Activated T-cell treated with anti-CD3 and anti-CD28 coated beads for 48 hours (primary cell): ENCODE measurements at regions not wholly inside any gene's neighbourhood (a gene's known extent, or its start where the extent isn't known, plus 50 kb on each side); places are given as distances from the start of the nearest gene placed in this dataset.
A peak's percentile ranks its signal among the peaks of the same experiment; 100 is the strongest.
"Not testable (repeated sequence)": the region's sequence is repeated elsewhere in the genome, so short reads cannot be mapped to it uniquely, and the experiment has no call there.

ENCODE experiments used
- DNase-seq: peaks from one replicate; pipeline ENCODE4 v3.0.0-alpha.2; 2020; ENCODE audit warnings: low read depth

DNA sequence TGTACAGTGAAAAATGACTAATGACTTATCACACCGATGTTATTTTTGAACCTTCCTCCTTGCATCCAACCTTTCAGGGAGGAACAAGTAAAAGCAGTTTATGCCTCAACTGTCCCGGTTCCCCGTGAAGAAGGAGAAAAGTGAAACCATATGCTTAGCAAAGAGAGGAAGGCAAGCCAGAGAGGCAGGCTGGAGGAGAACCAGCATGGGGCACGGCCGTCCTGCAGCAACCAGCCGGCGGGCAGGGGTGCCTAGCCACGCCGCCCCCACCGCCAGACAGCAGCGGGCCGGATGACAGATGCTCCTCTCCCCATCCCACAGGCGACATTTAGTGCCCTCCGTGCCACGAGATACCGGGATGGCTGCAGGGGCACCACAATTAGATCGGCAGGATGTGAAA lies 421.4 kb upstream of the MGMT start:
- no peak for DNase-seq

DNA sequence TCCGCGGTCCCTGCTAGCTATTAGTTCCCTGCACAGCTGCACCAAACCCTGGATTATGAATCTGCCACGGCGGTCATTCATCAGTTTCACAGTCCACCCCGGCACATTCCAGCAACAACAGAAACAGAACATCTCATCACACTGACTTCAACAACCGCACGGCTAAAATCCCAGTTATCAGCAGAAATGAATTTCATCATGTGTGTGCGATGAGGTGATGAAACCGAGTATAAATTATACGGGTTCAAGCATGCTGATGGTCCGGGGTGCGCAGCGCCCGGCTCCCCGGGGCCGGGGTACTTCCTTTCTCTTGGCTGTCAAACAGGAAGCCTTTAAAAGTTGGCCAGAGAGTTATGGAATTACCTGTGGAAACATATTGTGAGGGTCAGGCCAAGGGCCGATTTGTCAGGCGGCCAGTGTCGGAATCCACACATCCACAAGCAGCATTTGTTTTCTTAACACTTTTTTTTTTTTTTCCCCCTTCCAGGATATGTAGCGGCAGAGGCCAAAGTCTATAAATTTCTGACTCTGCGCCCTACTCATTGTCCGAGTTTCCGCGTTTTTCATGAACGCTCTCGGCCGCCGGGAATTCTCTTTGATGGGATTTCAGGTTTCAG lies 420.9 kb upstream of the MGMT start:
- DNase-seq = no peak

DNA sequence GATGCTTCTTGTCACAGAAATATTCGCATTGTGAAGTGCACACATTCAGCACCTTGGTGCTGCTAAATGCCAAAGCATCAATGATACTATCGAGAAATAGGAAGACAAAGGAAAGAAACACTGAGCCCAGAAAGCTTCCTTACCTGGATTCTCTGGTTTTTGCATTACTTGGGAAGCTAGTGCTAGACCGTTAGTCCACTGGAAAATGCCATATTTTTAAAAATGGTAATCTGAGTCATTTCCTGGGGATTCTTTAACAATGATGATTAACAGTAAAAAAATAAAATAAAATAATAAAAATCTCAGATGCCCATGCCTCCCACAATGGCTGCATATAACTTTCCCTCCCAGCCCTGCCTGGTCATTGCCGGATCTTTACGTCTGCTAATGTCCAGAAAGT lies 420.1 kb upstream of the MGMT start:
- no peak for DNase-seq

DNA sequence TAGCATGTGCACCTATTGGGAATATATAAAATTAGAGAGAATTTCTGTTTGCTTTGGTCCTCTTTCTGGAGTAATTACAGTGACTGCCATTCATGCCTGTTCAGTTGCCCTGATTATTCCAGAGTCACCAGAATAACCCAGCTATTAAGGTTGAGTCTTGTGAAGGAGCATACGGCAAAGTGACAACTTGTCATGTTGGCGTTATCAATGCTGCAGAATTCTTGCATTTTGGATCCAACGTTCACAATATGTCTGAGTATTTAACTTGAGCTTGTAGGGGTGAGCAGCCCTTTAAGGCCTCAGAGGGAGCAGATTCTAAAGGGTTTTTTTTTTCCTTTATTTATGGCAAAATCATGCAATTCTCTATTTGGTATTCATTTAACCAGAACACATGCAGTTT lies 419.4 kb upstream of the MGMT start:
- no peak for DNase-seq

DNA sequence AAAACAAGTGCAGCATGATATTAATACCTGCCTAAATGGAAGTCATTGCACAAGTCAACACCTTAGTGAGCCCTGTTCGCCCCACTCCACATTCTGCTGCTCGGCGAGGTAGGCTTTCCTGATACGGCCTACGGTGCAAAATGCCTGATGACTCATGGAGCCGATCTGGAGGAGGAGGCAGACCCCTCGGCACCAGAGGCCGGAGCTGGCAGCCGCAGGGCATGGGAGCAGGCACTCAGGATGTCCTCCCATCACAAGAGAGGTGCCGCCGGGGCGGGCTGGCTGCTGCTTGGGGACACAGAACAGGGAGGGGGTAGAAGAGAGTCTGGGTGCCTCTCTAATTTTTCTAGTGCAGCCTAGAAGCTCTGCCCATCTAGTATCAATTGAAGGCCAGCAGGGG lies 418.5 kb upstream of the MGMT start:
- DNase-seq = no peak

DNA sequence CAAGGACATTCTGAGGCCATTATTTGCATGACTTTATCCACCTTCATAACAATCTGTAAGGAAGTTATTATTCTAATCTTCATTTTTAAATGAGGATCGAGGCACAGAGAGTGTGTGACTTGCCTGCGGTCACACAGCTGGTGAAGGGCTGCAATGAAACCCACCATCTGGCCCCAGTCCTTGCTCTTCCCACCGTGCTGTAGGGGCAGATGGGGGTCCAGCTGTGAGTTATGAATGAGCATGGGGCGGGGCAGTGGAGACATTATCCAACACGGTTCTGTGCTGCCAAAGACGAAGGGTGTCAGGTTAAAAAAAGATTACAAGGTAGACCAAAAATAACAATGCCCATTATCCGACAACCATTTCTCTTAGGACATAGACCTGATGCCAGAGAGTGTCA lies 417.5 kb upstream of the MGMT start:
- no peak for DNase-seq

DNA sequence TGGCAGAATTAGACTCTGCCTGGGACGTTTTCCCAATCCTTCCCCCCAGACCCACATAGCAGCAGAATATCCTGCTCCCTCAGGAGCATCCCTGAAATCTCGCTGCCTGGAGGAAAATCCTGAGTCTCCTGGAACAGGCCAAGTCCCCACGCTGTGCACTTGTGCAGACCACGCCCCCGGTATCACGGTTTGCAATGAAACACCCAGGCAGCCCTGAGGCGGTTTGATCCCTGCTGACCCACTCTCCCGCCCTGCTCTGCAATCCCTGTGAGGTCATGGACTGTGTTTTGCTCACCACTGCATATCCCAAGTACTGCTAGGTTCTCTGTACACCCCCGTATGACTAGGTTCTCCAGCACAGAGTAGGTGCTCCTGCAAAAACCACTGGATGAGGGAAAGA lies 411.8 kb upstream of the MGMT start:
- no peak for DNase-seq

DNA sequence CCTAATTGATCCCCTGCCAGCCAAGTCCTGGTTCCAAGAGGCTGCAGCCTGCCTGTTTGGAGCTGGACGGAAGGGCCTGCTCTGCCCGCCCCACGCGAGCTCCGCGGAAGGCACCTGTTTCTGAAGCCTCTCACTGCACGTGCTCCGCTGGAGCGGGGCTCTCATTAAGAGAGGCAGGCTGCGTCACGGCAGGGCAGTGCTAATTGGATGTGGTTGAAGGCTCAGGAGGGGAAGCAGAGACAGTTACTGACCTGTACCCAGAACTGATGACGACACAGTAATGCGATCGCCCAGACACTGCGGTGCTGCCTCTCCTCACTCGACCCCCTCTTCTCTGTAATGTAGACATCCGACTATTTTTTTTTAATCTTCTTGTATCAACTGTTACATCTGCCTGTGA lies 411.1 kb upstream of the MGMT start:
- DNase-seq = no peak

DNA sequence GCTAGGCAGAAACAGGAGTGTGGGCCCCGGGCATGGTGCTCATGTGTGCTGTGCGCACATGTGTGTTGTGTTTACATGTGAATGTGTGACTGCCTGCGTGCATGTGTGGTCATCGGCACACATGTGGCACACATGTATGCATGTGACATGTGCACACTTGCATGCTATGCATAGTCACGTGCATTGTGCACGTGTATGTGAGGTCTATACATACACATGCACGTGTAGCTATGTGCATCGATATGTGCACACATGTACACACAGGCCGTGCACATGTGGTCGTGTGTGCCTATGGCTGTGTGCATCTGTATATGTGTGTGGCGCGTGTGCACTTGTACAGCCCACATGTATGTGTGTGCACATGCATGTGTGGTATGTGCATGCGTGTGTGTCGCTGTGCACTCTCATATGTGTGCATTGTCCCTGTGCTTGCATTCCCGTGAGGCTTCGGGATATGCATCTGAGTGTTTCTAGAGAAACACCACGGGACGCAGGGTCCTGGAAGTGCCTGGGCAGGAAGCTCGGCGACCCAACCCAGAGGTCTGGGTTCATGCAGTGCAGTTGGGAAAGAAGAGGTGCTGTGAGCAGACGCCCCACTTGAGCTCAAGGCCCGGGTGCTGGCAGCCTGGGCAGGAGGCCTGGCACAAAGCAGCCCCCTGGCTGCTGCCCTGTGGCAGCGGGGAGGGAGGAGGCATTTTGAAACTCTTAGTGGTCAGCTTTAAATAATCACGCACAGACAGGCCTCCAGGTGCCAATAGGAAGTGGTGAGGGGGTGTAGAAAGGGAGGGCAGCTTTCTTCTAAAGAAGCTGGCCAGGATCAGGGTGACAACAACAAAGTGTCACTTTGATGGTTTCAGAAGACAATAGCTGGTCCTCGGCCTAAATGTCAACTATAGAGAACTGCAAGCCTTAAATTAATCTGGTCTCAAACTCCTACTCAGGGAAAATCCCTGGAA lies 410.0 kb upstream of the MGMT start:
- no peak for DNase-seq

DNA sequence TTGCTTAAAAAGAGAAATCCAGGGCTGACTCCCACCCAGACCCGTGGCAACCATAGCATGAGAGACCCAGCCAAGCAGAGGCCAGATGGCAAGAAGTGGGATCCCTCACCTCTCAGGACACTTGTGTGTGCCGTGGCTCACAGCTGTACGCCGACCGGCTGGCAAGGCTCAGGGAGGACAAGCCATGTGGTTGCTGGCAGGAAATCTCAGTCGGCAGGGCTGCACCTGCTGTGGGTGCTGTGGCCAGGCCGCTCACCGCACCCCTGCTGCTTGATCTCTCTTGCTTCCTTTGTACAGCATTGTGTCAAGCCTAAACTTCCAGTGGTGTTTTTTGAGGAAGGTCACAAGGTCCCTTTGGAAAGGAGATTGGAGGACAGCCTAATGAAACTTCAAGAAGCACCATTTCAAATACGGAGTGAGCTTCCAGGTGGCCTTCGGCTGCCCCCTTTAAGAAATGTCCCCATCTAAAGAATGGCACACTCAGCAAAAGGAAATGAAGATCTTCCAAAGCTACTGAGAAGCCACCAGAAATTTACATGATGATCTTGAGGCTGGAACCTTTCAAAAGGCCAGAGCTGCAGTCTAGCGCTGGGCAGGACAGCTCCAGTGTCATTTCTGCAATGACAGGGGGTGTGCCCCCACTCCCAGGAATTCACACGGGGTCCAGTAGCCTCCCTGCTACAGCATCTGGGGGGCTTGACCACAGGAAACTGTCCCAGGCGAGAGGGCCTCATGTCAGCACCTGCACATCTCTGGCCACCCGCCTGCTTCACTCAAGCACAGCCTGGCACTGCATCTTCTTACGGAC lies 409.0 kb upstream of the MGMT start:
- peak; percentile 28 for DNase-seq

DNA sequence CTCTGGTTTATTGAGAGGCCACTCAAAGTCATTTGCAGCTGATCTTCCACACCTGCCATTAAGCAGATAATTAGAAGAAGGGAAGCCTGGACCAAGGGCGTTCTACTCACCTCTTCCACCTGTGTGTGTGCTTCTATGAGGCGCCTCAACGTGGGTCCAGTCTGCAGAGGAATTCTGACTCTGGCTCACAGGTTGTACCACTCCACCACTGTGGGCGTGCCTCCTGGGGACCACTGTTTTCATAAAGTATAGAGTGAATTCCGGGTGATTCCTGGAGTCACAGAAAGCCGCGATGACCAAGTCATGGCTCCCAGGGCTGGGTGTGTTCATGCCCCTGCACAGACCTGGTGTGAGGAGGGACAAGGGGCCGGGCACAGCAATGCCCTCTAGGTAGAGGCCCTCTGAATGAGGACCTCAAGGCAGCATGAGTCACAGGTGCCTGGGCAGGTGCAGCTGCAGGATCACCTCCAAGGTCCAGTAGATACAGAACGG lies 408.3 kb upstream of the MGMT start:
- no peak for DNase-seq

DNA sequence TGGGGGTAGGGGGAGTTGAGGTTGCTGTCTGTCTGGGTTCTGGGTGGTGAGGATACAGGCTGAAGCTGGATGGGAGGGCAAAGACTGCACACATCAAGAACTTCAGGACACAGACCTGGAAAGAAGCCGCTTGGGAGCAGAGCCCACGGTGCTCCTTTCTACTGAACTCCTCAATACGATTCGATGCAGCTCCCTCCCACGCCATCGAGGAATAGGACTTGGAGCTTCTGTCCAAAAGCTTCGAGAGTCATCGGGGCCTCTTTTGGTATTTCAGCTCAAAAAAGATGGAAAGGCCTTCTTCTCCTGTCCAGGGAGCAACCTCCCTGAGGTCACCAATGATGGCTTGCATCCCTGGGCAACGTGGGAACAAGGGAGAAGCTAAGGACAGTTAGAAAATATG lies 407.1 kb upstream of the MGMT start:
- DNase-seq = no peak

DNA sequence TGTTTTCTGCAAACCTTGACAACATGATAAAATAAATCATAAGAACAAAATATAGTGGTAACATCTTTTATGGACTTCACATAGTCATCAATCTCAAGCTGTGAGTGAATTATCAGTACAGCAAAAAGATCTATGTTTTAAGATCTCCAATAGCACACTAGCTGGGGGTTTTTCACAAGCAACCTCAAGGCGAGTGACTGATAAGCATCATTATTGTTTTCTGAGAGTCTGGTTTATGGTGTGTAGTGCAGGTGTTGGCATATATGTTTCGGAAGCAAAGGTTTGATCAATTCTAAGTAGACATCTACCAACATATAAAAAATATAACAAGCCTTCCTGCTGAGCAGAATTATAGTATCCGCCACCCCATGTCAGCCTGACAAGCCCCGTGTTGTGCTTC lies 403.8 kb upstream of the MGMT start:
- no peak for DNase-seq

DNA sequence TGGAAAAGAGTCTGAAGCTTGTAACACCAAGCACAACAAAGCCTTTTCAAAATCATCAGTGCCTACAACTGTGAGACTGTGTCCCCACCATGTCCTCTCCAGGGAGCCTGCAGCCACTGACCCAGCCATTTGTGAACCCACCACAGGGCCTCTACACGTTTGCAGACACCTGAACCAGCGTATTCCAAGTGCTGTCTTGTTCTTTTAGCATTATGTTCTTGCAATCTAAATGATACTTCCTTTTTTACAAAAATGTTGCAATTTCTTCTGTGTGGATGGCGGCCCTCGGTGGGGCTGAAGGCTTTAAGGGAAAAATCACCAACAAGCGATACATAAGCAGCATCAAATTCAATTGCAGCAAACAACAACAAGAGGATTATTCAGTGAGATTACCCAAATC lies 403.2 kb upstream of the MGMT start:
- no peak for DNase-seq

DNA sequence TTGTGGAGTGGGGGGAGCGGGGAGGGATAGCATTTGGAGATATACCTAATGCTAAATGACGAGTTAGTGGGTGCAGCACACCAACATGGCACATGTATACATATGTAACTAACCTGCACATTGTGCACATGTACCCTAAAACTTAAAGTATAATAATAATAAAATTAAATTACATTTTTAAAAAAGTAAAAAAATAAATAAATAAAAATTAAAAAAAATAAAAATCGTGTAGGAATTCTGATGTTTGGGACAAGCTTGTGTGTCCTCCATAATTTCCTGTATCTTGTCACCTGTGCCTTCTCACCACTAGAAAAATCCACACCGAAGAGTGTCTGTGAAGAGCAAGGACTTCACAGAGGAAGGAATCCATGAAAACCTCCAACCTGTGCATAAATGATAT lies 400.5 kb upstream of the MGMT start:
- DNase-seq = not testable (repeated sequence)

DNA sequence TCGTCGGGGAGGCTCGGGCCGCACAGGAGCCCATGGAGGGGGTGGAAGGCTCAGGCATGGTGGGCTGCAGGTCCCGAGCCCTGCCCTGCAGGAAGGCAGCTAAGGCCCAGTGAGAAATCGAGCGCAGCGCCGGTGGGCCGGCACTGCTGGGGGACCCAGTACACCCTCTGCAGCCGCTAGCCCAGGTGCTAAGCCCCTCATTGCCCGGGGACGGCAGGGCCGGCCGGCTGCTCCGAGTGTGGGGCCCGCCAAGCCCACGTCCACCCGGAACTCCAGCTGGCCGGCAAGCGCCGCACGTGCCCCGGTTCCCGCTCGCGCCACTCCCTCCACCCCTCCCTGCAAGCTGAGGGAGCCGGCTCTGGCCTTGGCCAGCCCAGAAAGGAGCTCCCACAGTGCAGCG lies 395.6 kb upstream of the MGMT start:
- not testable (repeated sequence) for DNase-seq

DNA sequence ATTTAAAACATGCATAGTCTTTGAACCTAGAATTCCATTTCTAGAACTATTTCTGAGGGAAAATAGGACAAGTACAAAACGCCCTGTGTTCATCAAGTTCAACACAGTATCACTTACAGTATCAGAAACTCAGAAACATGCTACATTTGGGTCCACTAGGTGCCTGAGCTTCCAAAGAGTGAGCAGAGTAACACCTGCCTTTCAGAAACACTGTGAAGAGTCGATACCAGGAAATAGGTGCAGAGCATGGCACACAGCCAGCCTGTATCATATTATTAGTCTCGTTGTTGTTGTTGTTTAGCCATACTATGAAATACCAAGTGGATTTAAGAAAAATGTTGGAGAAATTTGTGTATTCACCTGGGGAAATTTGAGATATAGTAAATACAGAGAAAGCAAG lies 392.1 kb upstream of the MGMT start:
- no peak for DNase-seq

DNA sequence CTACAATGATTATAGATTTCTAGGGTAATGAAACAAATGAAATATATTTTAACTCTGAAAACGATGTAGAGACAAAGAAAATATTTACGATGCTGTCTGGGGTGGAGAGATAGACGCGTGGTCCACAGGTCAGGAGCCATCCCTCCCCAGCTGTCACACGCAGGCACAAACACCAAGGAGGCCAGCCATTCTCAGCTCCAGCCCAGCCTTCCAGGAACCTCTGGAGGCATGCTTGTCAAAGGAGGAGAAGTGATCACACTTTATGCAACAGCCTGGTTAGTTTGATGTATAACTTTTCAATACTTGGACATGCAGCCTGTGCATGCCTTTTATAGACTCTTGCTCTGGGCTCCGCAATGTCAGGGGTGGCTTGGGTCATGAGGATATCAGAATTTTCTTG lies 391.5 kb upstream of the MGMT start:
- DNase-seq = no peak

DNA sequence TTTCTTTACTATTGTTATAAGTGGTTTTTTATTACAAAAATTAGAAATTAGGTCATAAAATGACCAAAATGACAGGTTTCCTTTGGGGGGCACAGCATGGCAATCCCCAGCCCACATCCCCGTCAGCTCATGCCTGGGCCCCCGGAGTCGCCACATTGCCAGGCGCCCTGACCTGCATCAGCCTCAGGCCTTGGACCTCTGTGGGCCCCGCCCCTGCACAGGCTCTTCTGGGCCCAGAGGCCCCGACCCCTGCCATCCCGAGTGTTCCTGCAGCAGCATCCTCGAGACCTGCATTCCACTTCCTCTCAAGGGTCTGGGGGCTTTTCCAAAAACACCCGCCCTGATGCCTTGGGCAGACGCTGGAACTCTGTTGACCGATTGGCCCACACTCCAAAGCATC lies 391.1 kb upstream of the MGMT start:
- no peak for DNase-seq

DNA sequence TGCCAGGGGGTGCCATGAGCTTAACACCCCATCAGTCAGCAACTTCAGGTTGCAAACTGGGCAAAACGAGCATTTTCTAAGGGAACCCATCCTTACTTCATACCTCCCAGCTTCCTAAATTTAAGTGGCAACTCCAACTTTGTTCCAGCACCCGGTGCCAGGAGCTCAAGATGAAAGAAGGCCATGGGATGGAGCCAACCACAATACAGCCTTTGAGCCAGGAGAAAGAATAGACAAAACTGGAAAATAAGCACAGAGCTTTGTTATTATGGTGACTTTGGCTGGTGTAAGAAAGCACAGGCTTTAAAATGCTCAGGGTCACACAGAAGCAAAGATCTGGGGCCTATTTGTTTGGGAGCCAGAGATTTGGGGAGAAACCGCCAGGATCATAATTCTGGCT lies 388.7 kb upstream of the MGMT start:
- DNase-seq = no peak

DNA sequence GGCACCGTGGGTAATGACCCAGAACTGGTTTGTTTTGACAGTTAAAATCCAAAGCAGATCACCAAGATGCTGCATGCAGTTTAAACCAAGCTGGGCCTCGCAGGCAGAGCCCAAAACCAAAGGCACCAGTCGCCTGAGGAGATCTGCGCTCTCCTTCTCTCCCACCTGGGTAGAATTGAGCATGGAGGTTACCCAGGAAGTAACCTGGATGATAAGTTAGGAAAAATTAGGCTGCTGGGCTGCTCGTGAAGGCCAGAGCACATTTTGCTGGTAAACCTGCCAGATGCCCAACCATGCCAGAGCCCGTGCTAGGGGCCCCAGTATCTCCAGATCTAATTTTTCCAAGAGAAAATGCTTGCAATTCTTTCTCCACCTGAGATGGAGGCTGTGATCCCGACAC lies 388.3 kb upstream of the MGMT start:
- no peak for DNase-seq

DNA sequence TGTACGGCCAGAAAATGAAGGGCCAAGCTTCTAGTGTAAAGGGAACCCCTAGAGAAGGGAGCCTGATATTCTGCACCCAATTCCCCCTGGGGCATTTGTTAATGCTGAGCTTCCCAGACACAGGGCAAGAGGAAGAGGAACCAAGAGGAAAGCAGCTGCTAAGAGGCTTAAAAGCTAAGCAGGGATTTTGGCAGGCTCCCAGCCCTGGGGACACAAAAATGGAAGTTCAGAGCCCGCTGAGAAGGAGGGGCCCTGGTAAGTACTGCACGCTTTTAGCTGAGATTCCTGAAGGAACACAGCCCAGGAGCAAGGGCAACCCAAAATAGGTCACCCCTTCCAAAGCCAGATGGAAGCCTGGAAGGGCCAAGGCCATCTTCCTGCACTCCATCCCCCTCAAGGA lies 387.3 kb upstream of the MGMT start:
- DNase-seq = no peak

DNA sequence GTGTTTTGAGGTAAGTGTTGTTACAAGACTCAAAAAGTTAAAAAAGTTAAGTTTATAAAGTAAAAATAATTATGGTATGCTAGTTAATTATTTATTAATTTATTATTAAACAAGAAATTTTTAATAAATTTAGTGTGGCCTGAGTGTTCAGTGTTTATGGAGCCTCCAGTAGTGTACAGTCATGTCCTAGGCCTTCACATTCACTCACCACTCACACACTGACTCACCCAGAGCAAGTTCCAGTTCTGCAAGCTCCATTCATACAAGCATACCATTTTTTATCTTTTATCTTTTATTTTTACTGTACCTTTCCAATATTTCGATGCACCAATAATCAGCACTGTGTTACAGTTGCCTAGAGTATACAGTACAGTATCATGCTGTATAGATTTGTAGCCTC lies 381.2 kb upstream of the MGMT start:
- DNase-seq = no peak
